Panc1 (cell line): ENCODE measurements at regions not wholly inside any gene's neighbourhood (a gene's known extent, or its start where the extent isn't known, plus 50 kb on each side); places are given as distances from the start of the nearest gene placed in this dataset.

Experiments
- POLR2AphosphoS5 ChIP-seq: IDR thresholded peaks from 2 replicates; pipeline ENCODE4 v1.6.1; 2012; ENCODE audit warnings: mild to moderate bottlenecking, low read depth, low read length, moderate library complexity
- SIN3A ChIP-seq: IDR thresholded peaks from 2 replicates; pipeline ENCODE4 v1.6.1; 2012; ENCODE audit warnings: low read depth, mild to moderate bottlenecking, low read length, moderate library complexity, borderline replicate concordance; ENCODE audit not compliant: insufficient read depth
- TF ChIP-seq, protein P1 (sequence below): fragments of 450-650 bp; IDR thresholded peaks from 2 replicates; pipeline ENCODE4 v1.5.1; 2017; ENCODE audit warnings: mild to moderate bottlenecking

DNA sequence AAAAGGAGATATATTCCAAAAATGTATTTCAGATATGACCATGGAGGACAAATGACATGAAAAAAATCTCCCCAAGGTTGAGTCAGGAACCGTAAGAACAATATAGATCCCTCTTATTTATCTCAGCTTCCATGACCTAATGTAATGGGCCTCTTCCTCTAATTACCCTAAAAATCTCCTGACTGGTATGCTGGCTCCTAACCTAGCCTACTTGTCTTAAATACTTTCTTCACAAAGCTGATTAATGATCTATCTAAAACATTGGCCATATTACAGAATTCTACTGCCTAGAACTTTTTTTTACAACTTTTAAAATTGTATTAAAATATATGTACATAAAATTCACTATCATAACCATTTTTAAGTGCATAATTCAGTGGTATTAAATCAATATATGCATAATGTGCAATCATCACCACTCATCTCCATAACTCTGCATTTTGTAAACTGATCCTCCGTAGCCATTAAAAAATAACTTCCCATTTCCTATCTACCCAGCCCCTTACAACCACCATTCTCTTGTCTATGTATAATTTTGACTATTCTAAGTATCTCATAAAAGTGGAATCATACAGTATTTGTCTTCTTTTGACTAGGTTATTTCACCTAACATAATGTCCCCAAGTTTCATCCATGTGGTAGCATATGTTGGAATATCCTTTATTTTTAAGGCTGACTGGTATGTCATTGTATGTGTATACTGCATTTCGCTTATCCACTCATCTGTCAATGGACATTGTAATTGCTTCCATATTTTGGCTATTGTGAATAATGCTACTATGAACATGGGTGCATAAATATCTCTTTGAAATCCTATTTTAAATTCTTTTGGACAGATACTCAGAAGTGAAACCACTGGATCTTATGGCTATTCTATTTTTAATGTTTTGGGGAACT is 464.6 kb downstream of the ADAMTS20 start:
- TF ChIP-seq, protein P1, sequence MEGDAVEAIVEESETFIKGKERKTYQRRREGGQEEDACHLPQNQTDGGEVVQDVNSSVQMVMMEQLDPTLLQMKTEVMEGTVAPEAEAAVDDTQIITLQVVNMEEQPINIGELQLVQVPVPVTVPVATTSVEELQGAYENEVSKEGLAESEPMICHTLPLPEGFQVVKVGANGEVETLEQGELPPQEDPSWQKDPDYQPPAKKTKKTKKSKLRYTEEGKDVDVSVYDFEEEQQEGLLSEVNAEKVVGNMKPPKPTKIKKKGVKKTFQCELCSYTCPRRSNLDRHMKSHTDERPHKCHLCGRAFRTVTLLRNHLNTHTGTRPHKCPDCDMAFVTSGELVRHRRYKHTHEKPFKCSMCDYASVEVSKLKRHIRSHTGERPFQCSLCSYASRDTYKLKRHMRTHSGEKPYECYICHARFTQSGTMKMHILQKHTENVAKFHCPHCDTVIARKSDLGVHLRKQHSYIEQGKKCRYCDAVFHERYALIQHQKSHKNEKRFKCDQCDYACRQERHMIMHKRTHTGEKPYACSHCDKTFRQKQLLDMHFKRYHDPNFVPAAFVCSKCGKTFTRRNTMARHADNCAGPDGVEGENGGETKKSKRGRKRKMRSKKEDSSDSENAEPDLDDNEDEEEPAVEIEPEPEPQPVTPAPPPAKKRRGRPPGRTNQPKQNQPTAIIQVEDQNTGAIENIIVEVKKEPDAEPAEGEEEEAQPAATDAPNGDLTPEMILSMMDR = no peak
- TF ChIP-seq POLR2AphosphoS5 (no peak), SIN3A (no peak)
